AG08396 (cell line): ENCODE measurements at regions not wholly inside any gene's neighbourhood (a gene's known extent, or its start where the extent isn't known, plus 50 kb on each side); places are given as distances from the start of the nearest gene placed in this dataset.
A peak's percentile ranks its signal among the peaks of the same experiment; 100 is the strongest.
"Not testable (repeated sequence)": the region's sequence is repeated elsewhere in the genome, so short reads cannot be mapped to it uniquely, and the experiment has no call there.

Source experiments
- DNase-seq: peaks from one replicate; pipeline ENCODE4 v3.0.0; 2012; ENCODE audit warnings: low spot score, mixed read lengths

- DNase-seq = no peak
Observed at GRCh38 chr17:28247671-28248555, 71.1 kb upstream of the TMEM97 start.

GRCh38 chr17:28249706-28250105, 69.3 kb upstream of the TMEM97 start:
- DNase-seq = no peak

GRCh38 chr17:28252436-28252835, 66.6 kb upstream of the TMEM97 start:
- peak; percentile 37 for DNase-seq

GRCh38 chr17:28253663-28254062, 65.3 kb upstream of the TMEM97 start:
- no peak for DNase-seq

- no peak for DNase-seq
Observed at GRCh38 chr17:28255616-28256015, 63.4 kb upstream of the TMEM97 start.

GRCh38 chr17:28256370-28256769, 62.6 kb upstream of the TMEM97 start:
- DNase-seq = no peak

- no peak for DNase-seq
Observed at GRCh38 chr17:28256881-28257280, 62.1 kb upstream of the TMEM97 start.

GRCh38 chr17:28258347-28258887, 60.6 kb upstream of the TMEM97 start:
- DNase-seq = no peak

- no peak for DNase-seq
Observed at GRCh38 chr17:28261219-28261618, 57.8 kb upstream of the TMEM97 start.

- DNase-seq = not testable (repeated sequence)
Observed at GRCh38 chr17:28262123-28262745, 56.8 kb upstream of the TMEM97 start.

GRCh38 chr17:28264902-28265548, 54.0 kb upstream of the TMEM97 start:
- DNase-seq = not testable (repeated sequence)

- DNase-seq = not testable (repeated sequence)
Observed at GRCh38 chr17:28265856-28266546, 53.0 kb upstream of the TMEM97 start.

GRCh38 chr17:28266547-28266920, 52.5 kb upstream of the TMEM97 start:
- not testable (repeated sequence) for DNase-seq

- DNase-seq = not testable (repeated sequence)
Observed at GRCh38 chr17:28266926-28267719, 51.9 kb upstream of the TMEM97 start.

GRCh38 chr17:28267720-28268609, 51.0 kb upstream of the TMEM97 start:
- no peak for DNase-seq

GRCh38 chr17:28268610-28269313, 50.2 kb upstream of the TMEM97 start:
- DNase-seq = no peak
